ENCODE measurements at regions not wholly inside any gene's neighbourhood (a gene's known extent, or its start where the extent isn't known, plus 50 kb on each side); places are given as distances from the start of the nearest gene placed in this dataset.

- no peak for DNase-seq
These were observed 653.2 kb upstream of the MKI67 start for GRCh38 chr10:128779416-128779815.

GRCh38 chr10:128780156-128780761 is 654.0 kb upstream of the MKI67 start:
- DNase-seq, result no peak

DNA sequence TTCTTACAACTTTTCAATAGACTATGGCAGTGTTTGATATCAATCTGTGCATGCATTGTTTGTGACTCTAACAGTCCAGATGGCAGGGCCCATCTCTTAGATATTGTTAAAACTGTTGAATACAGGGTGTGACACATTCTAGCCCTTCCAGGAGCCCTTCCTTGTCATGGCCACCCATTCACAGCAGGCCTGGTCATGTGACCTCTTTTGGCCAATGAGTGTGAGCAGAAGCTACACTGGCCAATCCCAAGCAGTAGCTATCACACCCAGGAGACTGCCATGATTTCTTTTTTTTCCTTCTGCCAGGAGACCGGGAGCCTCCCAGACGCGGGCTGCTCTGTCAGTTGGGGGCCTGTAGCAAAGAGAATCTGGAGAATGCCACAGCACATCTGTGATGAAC is 655.4 kb upstream of the MKI67 start:
- no peak for DNase-seq

DNA sequence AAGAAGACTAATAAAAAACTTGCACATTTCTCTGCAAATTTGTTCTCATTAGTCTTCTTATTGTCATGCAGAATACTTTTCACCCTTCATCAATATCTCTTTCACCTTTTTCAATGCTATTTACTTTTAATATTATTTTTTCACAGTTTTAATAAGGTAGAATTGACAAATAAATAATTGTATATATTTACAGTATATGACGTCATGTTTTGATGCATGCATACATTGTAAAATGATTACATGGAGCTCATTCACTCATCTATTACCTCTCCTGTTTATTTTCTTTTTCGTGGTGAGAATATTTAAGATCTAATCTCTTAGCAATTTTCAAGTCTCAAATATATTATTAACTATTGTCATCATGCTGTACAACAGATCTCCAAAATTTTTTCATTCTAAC is 658.2 kb upstream of the MKI67 start:
- DNase-seq, result no peak

DNA sequence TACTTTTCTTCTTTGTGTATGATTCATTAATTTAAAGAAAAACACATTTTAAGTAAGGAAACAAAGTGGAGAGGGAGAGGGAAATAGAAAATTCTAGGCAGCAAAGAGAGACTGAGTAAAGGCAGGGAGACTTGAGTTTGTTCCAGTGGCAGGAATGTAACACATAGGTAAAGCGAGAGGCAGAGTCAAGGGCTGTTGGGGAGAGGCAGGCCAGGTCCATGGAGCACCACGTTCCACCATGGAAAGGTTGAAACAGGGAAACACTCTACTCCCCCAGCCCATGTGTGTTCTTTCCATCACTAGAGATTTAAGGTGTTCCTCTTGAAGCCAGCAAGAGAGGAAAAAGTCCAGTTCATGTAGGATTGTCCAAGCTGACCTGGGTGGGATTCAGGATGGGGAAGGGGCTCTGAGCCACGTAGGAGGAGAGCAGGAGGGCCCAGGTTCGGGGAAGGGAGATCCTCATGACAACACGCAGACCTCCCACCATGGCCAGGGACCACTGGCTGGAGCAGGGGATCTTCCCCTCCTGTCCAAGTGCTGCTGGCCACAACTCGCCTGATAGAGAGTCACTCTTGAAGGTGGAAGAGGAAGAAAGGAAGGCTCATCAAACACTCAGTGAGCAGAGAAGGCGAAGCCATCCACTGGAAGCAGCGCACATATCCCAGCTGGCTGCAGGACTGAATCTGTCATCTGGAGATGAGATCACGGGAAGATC is 666.4 kb upstream of the MKI67 start:
- no peak for DNase-seq

DNA sequence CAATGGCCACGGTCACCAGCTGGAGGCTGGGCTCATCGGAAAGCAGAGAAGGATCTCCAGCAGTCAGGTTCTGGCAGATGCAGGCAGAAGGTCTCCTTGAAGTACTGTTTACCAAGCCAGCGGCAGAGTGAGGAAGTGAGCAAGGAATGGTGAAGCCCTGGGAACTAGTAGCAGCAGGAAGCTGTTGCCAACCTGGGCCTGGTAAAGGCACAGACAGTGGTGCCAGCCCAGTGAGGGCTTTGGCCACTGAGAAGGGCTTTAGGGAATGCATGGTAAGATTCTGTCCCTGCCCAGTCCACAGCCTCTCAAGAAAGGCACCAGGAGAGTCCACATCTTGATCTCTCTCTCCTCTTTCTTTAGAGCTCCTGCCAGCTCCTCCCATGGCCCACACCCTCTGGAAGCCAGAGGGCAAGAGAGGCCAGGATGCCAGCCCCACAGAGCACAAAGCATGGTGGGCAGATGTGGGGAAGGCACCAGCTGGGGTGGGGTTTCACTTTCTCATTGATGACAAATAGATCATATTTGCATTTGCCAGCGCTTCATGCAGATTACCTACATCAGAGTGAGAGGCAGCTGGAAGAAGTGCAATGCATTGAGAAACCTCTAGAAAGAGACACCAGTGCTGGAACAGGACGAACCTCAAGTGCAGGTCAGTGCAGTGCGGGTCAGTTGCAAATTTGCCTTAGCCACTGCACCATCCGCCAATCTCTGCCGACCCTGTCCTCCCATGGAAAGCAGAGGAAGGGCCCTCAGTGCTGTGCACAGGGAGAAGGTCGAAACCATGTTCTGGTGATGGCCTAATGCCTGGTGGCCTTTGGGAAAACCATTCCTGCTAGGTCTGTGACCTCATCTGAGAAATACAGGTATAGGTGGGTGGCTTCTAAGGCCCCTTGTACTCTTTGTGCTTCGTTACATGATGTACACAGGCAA is 667.8 kb upstream of the MKI67 start:
- no peak for DNase-seq

DNA sequence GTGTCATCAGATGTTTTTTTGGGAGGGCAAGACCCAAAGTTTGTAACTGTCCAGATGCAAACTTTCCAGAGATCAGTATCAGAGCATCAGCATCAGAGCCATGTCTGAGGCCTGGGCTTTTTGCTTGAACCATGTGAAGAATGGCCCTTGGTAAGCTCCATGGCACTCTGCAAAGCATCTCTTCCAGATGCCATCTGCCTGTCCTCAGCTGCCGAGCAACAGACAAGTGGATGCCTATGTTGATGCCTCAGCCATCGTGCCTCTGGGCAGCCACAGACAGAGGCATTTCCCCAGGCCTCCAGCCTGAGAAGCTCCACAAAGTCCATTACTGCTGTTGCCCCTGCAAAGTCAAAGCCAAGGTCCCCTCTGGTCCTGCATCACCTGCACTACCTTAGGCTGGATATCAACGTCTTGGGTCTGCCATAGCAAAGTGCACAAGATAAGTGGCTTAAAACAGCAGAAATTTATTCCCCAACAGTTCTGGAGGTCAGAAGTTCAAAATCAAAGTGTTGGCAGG is 670.2 kb upstream of the MKI67 start:
- DNase-seq, result no peak

DNA sequence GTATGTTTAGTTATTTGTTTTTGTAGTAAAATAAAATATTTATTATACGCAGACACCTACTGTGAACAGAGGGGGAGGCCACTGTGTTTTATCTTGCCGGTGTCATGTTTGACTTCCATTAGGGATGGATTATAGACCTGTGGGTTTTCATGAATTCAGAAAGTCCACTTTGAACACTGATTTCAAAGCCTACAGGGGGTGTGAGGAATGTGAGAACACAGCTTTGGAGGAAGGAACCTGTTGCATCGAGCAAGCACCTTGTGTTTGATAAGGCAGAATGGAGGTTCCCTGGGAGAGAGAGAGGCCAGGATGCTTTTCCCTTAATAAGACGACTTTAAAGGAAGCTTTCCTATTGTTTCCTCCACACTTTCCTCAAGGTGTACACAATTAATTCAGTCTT is 665.0 kb upstream of the MGMT start:
- no peak for DNase-seq

DNA sequence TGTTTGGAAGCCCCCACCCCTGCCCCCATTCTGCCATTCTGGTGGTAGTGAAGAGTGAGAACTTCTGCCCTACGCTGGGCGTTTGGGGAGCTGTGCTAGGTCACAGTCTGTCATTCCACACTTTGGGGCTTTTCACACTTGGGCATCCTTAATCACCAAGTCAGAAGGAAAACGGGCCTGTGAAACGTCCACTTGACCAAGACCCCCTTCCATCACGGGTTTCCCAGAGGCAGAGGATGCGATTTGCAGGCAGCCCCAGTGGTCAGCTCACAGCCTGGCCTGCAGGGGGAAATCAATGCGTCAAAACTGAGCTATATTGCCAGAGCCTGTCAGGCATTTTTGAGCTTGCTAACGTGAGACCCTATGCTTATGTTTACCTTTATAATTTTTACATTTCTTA is 663.3 kb upstream of the MGMT start:
- DNase-seq, result no peak

DNA sequence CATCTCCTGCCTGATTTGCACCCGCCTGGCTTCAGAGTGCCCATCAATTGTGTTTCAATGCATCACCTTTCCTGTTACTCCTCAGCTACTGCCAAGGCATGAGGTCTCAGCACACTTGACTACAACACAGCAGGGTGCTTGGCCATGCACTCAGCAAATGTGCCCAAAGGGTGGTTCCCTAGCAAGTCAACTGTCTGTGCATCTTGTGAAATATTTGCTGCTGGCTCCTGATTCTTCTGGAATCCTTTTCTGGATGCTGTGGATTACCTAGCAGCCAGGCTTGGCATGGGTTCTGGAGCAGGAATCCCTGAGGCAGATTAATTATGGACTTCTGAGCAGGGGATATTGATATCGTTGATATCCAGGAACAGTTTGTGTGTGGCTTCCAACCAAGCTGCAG is 662.6 kb upstream of the MGMT start:
- DNase-seq, result no peak

GRCh38 chr10:128808921-128809440 is 658.1 kb upstream of the MGMT start:
- DNase-seq, result no peak

GRCh38 chr10:128811511-128811910 is 655.5 kb upstream of the MGMT start:
- no peak for DNase-seq

- DNase-seq, result no peak
These were observed 655.0 kb upstream of the MGMT start for GRCh38 chr10:128812000-128812399.

- no peak for DNase-seq
These were observed 653.5 kb upstream of the MGMT start for GRCh38 chr10:128813574-128813973.

DNA sequence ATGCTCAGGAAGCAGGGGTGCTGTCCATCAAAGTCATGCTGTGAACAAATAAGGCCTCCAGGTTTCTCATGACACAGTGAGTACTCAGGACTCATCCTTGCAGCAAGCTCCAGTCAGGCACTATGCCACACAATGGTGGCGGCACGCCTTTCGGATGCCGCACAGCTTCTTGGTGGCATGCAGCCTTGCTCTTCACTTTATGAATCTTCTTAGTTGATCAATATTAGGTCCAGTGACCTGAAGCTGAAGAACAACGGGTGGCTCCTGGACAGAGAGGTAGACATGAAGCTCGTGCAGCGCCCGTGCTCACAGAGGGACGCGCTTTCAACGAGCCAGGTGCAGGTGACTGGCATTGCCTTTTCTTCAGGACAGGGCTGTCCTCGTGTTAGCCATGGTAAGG is 653.0 kb upstream of the MGMT start:
- no peak for DNase-seq

- DNase-seq, result no peak
These were observed 652.3 kb upstream of the MGMT start for GRCh38 chr10:128814782-128815181.

DNA sequence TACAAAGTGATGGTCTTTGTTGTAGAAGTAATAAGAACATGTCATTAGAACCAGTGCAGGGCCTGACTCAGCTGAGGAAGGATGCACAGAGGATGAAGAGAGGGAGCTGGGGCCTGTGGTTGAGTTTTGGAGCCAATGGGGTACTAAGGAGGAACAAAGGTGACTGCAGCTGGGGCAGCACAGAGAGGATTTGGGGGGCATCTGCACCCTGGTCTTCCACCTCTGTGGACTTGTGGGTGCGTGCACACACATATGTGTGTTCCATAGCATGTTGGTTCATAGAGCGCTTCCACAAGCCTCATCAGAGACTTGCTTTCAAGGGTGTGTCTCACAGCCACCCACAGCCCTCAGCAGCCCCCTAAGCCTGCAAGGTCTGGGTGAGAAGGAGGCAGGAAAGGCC is 650.3 kb upstream of the MGMT start:
- no peak for DNase-seq

GRCh38 chr10:128817636-128818035 is 649.4 kb upstream of the MGMT start:
- no peak for DNase-seq

GRCh38 chr10:128820663-128821062 is 646.4 kb upstream of the MGMT start:
- DNase-seq, result no peak

GRCh38 chr10:128823201-128823600 is 643.8 kb upstream of the MGMT start:
- no peak for DNase-seq

- no peak for DNase-seq
These were observed 641.4 kb upstream of the MGMT start for GRCh38 chr10:128825626-128826025.

DNA sequence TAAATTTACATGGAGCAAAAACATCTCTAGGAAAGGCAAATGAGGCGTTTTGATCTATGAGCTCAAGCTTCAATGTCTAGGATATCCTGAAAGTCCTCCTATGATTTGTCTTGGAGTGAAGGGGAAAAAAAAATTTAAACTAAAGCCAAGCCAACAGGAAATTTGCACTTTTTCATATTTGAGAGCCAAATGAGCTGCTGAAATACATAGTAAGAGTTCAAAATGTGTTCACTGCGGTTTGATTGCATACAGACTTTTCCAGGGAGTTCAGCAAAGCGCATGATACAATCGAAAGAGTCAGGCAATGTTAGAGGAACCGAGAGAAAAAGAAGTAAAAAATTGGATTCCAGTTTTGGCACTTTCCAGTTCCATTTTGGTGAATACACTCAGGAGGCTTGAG is 633.4 kb upstream of the MGMT start:
- no peak for DNase-seq

DNA sequence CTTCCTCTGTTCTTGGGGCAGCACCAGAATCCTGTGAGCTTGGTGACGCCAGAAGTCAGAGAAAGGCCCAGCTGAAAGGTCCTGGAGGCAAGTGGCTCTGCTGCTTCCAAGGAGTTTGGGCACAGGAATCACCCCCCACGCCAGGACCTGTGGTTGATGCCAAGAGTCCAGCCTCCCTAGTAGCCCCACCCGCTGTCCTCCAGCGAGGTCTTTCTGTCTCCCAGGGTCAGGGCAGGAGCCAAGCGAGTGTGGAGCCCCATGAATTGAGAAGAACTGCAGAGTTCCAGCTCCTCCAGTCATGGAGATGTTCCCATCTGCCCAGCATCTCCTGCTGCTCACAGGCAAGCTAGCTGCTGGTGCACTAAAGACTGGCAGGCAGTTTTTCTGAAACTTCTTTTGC is 631.7 kb upstream of the MGMT start:
- DNase-seq, result no peak

- no peak for DNase-seq
These were observed 629.6 kb upstream of the MGMT start for GRCh38 chr10:128837478-128837877.

Data from NCI-H2107 (cell line).